DND-41 (cell line): ENCODE measurements at regions not wholly inside any gene's neighbourhood (a gene's known extent, or its start where the extent isn't known, plus 50 kb on each side); places are given as distances from the start of the nearest gene placed in this dataset.

Source experiments
- CTCF ChIP-seq: IDR thresholded peaks from 2 replicates; pipeline ENCODE4 v1.5.1; 2012; ENCODE audit warnings: borderline replicate concordance, low read length, moderate library complexity, mild to moderate bottlenecking; ENCODE audit not compliant: poor library complexity, severe bottlenecking; ENCODE audit errors: extremely low read depth
- EZH2 ChIP-seq: IDR thresholded peaks from 3 replicates; pipeline ENCODE4 v1.6.1; 2012; ENCODE audit warnings: borderline replicate concordance, low read depth, mild to moderate bottlenecking, moderate library complexity, low read length, inconsistent platforms; ENCODE audit not compliant: severe bottlenecking

GRCh38 chr13:100724568-100724967 is 50.0 kb upstream of the TMTC4 start:
- TF ChIP-seq CTCF (no peak), EZH2 (no peak)
